ENCODE measurements at regions not wholly inside any gene's neighbourhood (a gene's known extent, or its start where the extent isn't known, plus 50 kb on each side); places are given as distances from the start of the nearest gene placed in this dataset.

DNA sequence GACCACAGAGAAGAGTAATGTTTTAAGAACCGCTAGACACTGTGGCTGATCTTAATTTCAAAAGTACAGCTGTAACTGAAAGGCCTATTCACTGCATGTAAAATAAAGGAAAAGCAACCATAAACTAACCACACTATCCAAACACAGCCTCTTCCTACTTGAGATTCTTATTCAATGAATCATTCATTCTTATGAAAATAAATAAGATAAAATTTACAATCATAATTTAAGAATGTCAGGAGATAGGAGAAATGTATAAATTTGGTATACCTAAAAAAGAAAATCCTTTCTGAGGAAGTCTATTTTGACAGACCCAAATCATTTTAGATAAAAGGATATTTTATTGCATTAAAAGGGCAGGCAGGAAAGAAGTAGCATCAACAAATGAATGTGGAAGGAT lies 533.5 kb upstream of the ZNF385D start:
- no peak for DNase-seq
- Mint-ChIP-seq H3K36me3 (peaks cover 18% of the 10 kb centered on the region), H3K4me1 (no peaks in the 10 kb centered on the region), H3K27me3 (ENCODE audit: low read depth in 2 of 2) (no peaks in the 10 kb centered on the region), H3K27ac (no peak overlapping the region), H3K4me3 (no peak overlapping the region), H3K9me3 (peaks cover 13 to 34% of the 10 kb centered on the region in 2 donors)
- Histone ChIP-seq H3K36me3 (ENCODE audit: control insufficient read depth, insufficient read depth, low read length) (no peaks in the 10 kb centered on the region), H3K4me1 (ENCODE audit: control insufficient read depth, insufficient read depth, low read length) (no peaks in the 10 kb centered on the region), H3K9me3 (ENCODE audit: control insufficient read depth, insufficient read depth, low read length) (peaks cover 5% of the 10 kb centered on the region), H3K27me3 (ENCODE audit: control insufficient read depth, insufficient read depth, low read length) (no peaks in the 10 kb centered on the region), H3K4me3 (ENCODE audit: low read length) (no peak overlapping the region), H3K27ac (ENCODE audit: low read length) (no peak overlapping the region)
- WGBS (ENCODE audit: insufficient coverage): 100% methylated on average over 1 of the region's 1 CpG
- no peak for ATAC-seq
- intact Hi-C loops (cut with micrococcal nuclease): no loop called here
- TF ChIP-seq, protein P1, sequence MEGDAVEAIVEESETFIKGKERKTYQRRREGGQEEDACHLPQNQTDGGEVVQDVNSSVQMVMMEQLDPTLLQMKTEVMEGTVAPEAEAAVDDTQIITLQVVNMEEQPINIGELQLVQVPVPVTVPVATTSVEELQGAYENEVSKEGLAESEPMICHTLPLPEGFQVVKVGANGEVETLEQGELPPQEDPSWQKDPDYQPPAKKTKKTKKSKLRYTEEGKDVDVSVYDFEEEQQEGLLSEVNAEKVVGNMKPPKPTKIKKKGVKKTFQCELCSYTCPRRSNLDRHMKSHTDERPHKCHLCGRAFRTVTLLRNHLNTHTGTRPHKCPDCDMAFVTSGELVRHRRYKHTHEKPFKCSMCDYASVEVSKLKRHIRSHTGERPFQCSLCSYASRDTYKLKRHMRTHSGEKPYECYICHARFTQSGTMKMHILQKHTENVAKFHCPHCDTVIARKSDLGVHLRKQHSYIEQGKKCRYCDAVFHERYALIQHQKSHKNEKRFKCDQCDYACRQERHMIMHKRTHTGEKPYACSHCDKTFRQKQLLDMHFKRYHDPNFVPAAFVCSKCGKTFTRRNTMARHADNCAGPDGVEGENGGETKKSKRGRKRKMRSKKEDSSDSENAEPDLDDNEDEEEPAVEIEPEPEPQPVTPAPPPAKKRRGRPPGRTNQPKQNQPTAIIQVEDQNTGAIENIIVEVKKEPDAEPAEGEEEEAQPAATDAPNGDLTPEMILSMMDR (IDR thresholded peaks at IDR 0.05): no peak

DNA sequence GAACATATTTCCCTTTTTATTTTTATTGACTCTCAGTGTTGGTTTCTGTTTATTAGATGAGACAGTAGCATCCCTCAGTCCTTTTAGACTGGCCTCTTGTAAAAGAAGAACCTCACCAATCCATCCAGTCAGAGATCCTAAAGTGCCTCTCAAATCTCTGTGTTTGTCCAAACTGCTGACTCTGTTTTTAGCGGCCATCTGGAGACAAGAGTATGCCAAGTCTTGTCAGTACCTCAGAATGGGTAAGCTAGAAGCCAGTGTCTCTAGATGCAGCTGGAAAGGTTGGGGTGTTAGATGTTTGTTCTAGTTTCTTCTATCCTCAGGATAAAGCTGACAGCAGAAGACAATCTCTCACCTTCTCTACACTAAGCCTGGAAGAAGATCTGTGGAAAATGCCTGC lies 537.7 kb upstream of the ZNF385D start:
- H3K27ac ChIP-seq (ENCODE audit: low read length): no peak overlapping the region
- peaks cover 10 to 23% of the 10 kb centered on the region in 2 donors for H3K9me3 Mint-ChIP-seq
- intact Hi-C loops (cut with micrococcal nuclease): no loop called here
- H3K4me3 ChIP-seq (ENCODE audit: low read length): no peak overlapping the region
- H3K4me1 Mint-ChIP-seq: no peaks in the 10 kb centered on the region
- H3K4me3 Mint-ChIP-seq: no peak overlapping the region
- peaks cover 6% of the 10 kb centered on the region for H3K9me3 ChIP-seq (ENCODE audit: control insufficient read depth, insufficient read depth, low read length)
- no peaks in the 10 kb centered on the region for H3K36me3 ChIP-seq (ENCODE audit: control insufficient read depth, insufficient read depth, low read length)
- no peak overlapping the region for H3K27ac Mint-ChIP-seq
- TF ChIP-seq, protein P1 (IDR thresholded peaks at IDR 0.05): no peak
- H3K27me3 ChIP-seq (ENCODE audit: control insufficient read depth, insufficient read depth, low read length): no peaks in the 10 kb centered on the region
- DNase-seq: no peak
- WGBS (ENCODE audit: insufficient coverage): 82% methylated on average over 1 of the region's 1 CpG
- no peaks in the 10 kb centered on the region for H3K4me1 ChIP-seq (ENCODE audit: control insufficient read depth, insufficient read depth, low read length)
- no peaks in the 10 kb centered on the region for H3K27me3 Mint-ChIP-seq (ENCODE audit: low read depth in 2 of 2)
- peaks cover 16% of the 10 kb centered on the region for H3K36me3 Mint-ChIP-seq
- no peak for ATAC-seq

DNA sequence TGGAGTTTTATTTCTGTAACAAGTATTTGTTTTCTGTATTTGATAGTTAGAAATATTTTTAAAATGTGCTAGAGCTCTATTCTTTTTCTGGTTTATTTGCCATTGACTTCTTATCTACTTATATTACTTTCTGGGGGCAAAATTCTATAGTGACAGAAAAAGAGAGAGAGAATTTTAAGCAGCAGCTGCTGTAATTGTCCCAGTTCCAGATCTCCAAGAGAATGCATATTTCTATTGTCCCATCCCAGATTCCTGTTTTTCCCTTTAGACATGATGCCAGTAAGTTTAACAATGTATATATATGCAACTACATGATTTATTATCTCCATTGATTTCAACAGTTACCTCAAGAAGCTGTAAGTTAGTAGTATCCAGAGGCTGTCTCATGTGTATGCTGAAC lies 541.7 kb upstream of the ZNF385D start:
- Histone ChIP-seq H3K4me1 (ENCODE audit: control insufficient read depth, insufficient read depth, low read length) (no peaks in the 10 kb centered on the region), H3K9me3 (ENCODE audit: control insufficient read depth, insufficient read depth, low read length) (peaks cover 10% of the 10 kb centered on the region), H3K27me3 (ENCODE audit: control insufficient read depth, insufficient read depth, low read length) (no peaks in the 10 kb centered on the region), H3K27ac (ENCODE audit: low read length) (no peak overlapping the region), H3K36me3 (ENCODE audit: control insufficient read depth, insufficient read depth, low read length) (no peaks in the 10 kb centered on the region), H3K4me3 (ENCODE audit: low read length) (no peak overlapping the region)
- intact Hi-C loops (cut with micrococcal nuclease): no loop called here
- ATAC-seq (no peak), DNase-seq (no peak)
- Mint-ChIP-seq H3K27me3 (ENCODE audit: low read depth in 2 of 2) (no peaks in the 10 kb centered on the region), H3K9me3 (peaks cover 13 to 15% of the 10 kb centered on the region in 2 donors), H3K4me3 (no peak overlapping the region), H3K4me1 (no peaks in the 10 kb centered on the region), H3K36me3 (peaks cover 16% of the 10 kb centered on the region), H3K27ac (no peak overlapping the region)
- TF ChIP-seq, protein P1 (IDR thresholded peaks at IDR 0.05): no peak

DNA sequence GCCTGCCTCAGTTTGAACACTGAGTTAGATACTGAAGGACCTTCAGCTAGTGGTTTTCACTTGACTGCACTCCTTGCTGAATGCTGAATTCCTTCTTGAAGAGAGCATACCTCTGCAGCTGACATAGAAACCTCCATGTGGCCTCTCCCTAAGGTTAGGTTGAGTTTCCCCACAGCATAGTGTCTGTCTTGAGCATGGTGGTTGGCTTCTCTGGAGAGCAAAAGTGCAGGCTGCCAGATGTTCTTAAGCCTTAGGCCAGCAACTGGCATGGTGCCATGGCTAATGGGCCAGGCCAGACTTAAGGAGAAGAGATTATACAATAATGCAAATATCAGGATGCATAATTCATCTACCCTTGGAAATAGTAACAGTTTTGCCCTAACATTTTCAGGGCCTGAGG lies 545.6 kb upstream of the ZNF385D start:
- Histone ChIP-seq H3K9me3 (ENCODE audit: control insufficient read depth, insufficient read depth, low read length) (peaks cover 7% of the 10 kb centered on the region), H3K27ac (ENCODE audit: low read length) (no peak overlapping the region), H3K27me3 (ENCODE audit: control insufficient read depth, insufficient read depth, low read length) (no peaks in the 10 kb centered on the region), H3K36me3 (ENCODE audit: control insufficient read depth, insufficient read depth, low read length) (no peaks in the 10 kb centered on the region), H3K4me1 (ENCODE audit: control insufficient read depth, insufficient read depth, low read length) (no peaks in the 10 kb centered on the region), H3K4me3 (ENCODE audit: low read length) (no peak overlapping the region)
- DNase-seq (no peak), ATAC-seq (no peak)
- no peak overlapping the region for H3K27ac Mint-ChIP-seq
- no peaks in the 10 kb centered on the region for H3K27me3 Mint-ChIP-seq (ENCODE audit: low read depth in 2 of 2)
- peaks cover 15 to 16% of the 10 kb centered on the region in 2 donors for H3K9me3 Mint-ChIP-seq
- no peak overlapping the region for H3K4me3 Mint-ChIP-seq
- H3K36me3 Mint-ChIP-seq: peaks cover 6% of the 10 kb centered on the region
- TF ChIP-seq, protein P1 (IDR thresholded peaks at IDR 0.05): no peak
- intact Hi-C loops (cut with micrococcal nuclease): no loop called here
- no peaks in the 10 kb centered on the region for H3K4me1 Mint-ChIP-seq
